D341Med (cell line): ENCODE measurements at regions not wholly inside any gene's neighbourhood (a gene's known extent, or its start where the extent isn't known, plus 50 kb on each side); places are given as distances from the start of the nearest gene placed in this dataset.

ENCODE experiments used
- DNase-seq: peaks from one replicate; pipeline ENCODE4 v3.0.0; 2012; ENCODE audit warnings: low spot score

DNA sequence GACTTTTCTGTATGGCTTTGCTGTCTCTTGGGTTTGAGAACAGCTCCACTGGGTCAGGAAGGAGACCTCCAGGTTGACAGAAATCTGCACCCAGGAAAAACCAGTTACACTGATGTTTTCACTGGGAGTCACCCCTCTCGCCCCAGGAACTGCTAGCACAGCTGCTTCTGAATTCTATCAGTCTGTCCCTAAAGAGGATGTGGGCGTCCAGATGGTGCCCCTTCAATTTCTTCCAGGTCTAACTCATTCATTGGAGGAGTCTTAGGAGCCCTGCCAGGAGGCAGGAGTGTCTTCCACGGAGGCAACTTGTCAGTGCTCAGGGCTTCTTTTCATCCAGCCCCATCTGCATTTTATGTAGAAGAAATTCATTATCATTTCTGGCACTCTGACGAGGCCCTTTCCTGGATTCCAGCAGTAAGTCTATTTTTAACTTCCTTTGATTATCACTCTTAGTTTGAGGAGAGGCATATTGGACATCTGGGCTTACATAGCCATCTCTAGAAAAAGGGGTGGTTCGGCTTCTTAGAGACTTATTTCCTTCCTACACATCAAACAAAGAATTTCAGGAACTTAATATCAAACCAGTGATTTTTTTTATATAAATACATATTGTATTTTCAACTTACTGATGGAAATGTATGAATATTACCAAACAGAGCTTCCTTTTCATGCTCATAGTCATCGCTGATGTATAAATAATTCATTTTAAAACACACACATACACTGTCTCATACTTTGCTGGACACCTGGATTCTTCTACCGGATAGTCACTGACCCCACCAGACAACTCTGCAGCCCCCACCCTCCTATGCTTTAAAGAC, 148.8 kb downstream of the IRX2 start:
- no peak for DNase-seq

DNA sequence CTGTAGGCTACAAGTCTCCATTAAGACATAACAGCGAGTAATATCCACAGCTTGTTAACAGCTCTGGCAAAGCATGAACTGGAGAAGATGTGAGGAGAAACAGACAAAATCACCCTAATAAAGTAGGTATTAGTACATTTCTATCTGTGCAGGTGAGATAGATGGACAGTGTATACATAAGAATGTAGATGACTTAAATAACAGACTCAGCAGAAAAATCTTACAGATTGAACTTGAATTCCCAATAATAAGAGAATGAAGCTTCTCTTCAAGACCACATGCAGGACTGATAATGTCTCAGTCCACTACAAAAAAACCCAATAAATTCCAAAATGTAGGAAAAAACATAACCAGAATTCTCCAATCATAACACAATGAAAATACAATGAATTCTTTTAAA, 153.0 kb downstream of the IRX2 start:
- no peak for DNase-seq

DNA sequence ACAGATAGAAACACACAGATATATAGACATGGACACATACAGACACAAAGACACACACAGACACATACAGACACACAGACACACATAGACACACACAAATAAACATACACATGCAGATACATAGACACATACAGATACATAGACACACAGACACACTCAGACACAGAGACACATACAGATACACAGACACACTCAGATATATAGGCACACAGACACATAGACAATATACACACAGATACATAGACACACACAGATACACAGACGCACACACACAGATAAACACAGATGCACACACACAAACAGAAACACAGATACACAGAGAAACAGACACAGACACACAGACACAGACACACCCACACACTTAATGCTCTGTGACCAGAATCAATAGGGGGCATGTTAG, 156.8 kb downstream of the IRX2 start:
- DNase-seq, result no peak

DNA sequence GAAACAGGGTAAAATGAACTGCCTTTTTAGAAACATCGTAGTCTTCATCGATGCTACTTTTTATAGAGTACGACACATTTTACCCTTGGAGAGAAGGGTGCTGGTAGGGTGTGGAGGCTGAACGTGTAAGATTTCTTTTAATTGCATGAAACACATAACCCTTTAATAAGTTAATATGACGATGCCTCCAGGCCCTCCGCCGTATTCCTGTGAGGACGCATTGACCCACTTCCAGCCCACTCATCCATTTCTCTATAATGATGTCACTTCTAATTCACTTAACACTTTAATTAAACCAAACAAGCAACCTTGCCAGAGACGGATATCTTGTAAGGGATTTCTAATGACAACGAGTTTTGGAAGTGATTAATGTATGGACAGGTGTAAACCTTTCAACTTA, 158.7 kb downstream of the IRX2 start:
- no peak for DNase-seq

DNA sequence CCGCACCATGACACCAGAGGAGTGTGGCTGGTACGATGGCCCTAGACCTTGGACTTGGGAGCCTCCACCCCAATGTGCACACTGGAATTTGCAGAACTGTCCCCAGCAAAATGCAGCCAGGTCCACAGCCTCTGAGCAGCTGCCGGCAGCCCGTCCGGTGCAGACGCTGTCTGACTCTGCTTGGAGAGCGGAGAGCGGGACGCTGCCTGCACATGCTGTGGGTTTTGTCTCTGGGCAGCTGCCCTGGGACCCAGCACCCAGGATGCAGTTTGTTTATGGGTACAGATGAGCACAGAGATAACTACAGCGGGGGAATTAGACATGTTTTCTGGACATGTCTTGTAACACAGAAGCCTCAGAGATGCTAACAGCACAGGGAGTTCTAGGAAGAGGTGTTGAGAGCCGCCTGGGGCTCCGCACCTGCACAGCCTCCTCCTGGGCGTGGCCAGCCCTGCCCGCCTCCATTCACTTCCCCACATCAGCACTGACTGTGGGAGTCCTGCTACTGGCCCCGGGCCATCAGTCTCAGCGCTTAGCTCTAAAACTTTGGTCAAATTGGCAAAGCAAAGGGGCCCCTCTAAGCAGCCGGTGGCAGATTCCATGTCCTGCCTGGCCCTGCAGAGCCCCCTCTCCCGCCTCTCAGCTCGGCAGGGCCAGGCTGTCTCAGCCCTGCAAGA, 159.6 kb downstream of the IRX2 start:
- DNase-seq, result no peak

DNA sequence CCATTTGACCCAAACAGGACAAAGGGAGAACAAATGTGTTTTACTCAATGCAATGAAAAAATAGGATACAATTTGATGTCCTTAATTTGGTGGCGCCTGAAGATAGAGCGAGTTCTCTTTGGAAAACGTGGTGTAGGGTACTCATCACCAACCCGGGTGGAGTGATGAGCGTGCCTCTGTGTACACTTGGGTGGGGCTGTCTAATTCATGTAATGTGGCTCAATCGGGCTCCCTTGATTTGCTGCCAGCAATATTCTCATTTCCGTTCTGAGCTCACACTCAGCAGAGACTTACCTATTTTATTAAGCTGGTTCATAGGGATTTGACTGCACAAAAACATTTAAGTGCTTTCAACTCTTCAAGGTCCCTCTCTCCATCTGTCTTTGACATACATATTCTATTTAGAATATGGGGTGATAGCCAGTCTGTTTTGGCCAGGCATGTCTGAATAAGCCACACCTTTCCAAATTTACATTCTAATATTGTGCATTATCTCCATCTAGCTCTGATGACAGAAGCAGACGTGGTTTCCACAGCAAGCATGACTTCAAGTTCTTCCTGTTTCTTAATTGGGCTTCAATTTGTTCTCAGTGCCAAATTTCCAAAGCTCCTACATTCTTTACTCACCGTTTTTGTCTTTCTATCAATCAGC, 162.5 kb downstream of the IRX2 start:
- no peak for DNase-seq

DNA sequence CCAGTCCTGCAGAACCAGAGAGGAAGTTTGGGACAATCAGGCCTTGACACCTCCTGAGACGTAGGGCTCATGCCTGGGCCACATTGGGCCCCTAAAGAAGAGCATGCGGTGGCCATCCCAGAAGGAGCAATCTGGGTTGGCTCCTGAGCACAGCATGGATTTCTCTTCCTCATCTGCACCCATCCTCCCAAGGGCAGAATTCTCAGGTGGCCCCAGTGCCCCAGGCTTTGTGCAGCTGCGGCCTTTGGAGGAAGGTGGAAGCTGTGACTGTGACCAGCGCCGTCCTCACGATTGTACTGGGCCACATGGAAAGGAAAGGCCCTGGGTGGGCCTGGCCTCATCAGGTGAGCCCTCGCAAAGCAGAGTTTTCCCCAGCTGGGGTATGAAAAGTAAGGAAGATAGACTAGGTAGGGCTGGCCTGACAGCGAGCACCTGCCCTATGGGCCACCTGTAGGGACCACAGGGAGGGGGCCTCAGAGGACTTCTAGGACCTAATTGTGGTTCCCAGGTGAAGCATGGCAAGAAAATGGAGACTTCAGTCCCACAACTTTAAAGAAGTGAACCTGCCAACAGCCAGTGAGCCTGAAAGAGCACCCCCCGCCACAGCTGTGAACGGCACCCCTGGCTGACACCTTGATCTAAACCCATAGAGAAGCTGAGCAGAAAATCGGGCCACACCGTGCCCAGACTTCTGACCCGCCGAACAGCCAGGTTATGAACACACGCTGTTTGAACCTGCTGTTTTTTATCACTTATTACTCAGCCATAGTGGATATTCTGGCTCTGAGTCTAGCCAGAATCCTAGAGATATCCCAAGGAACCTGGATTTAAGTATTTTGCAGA, 164.1 kb downstream of the IRX2 start:
- no peak for DNase-seq

DNA sequence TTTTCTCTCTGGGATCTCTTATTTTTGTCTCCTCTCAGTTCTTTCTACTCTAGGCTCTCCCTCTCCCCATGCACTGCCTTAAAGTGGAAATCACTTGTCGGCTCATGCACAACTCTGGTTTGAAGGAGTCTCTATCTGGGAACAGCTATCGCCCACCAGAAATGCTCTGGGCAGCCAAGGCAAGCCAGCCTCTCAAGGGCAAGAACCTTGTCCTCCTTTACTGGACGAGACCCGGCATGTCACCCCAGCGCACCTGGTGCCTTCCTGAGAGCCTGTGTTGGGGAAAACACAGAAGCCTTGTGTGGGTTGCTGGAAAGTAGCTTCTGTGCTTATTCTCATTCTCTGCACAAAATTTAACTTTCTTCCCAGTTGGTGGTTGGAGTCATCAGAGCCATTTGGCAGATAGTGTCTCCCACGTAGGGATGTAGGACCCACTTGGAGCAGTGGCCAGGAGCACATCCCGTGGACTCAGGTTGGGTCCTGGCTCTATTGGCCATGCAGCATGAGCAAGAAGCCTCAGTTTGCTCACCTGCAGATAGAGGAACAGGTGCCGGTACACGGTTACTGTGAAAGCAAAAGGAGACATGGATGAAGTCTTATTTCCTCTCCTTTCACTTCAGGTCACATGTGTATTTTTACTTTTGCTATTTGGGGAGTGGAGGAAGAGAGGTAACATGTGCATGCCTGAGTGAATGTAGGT, 165.3 kb downstream of the IRX2 start:
- DNase-seq, result no peak

DNA sequence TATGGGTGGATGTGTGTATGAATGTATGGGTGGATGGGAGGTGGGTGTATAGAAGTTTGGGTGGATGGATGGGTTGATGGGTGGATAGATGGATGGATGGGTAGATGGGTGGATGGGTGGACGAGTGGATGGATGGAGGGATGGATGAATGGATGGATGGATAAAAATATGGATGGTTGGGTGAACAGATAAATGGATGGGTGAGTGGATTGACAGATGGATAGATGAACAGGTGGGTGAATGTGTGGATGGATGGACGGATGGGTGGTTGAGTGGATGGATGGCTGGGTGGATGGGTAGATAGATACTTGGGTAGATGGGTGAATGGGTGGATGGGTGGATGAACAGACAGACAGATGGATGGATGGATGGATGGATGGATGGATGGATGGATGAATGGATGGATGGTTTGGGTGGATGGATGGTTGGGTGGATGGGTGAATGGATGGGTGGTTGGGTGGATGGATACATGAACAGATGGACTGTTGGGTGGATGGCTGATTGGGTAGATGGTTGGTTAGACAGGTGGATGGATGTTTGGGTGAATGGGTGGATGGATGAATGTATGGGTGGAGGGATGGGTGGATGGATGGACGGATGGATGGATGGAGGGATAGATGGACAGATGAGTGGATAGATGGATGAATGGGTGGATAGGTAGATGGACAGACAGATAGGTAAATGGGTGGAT, 166.8 kb downstream of the IRX2 start:
- DNase-seq, result no peak

DNA sequence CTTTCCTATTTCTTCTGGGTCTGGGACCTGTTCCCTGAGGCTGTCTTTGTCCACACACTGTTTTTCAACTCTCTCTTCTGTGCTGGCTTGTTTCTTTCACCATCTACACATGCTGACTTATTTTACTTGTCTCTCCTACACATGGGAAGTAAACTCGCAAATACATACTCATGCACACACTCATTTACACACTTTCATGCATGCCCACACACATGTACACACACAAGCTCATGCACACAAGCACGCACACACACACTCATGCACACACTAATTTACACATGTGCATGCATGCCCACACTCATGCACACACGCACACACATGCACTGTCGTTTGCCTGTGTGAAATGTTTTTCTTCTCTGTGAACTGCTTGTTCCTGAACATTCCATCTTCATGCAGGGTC, 169.0 kb downstream of the IRX2 start:
- DNase-seq, result no peak

DNA sequence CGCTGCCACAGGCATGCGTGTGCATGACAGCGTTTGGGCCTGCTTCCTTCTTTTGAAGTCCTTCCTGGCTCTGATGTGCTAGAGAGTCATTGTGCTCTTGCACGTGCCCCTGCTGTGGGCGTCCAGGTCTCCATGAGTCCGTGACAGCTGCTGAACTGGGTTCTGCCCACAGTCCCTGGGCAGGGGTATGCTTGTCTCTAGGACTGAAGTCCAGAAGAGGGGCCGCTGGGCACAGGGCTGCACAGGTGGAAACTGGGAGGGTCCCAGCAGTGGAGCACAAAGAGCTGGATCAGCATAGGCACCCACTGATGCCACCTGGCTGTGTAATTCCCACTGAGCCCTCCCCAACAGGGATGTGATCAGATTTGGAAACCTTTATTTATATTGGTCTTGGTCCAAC, 169.4 kb downstream of the IRX2 start:
- no peak for DNase-seq

DNA sequence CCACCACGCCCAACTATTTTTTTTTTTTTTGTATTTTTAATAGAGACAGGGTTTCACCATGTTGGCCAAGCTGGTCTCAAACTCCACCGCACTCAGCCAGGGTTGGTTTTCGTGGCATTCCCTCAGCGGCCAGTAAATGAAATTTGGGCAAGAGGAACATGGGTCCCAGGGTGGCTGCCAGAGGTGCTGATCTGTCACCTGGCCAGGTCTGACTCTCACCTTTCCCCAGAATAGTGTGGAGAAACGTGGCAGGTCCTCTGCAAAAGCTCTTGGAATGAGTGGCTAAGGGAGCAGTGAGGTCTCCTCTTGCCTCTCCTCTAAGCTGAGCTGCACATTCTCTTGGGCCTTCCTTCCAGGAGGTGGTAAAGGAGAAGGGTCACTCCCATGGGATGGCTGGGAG, 170.1 kb downstream of the IRX2 start:
- no peak for DNase-seq

DNA sequence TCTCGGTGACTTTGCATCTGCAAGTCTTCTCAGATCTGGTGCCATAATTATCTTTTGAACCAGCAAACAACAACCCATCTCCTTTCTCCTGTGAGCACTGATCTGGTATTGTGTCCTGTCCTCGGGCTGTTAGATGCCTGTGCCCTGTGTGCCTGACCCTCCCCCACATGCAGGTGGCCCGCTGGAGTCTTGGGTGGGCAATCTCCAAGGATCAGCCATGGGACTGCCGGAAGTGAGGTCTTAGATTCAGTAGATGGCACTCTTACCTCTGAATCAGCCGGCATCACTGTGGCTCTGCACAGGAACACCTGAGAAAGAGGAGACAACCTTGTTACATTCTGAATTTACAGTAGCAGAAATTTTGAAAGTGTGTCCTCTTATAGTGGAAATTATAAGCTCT, 172.4 kb downstream of the IRX2 start:
- DNase-seq, result no peak

DNA sequence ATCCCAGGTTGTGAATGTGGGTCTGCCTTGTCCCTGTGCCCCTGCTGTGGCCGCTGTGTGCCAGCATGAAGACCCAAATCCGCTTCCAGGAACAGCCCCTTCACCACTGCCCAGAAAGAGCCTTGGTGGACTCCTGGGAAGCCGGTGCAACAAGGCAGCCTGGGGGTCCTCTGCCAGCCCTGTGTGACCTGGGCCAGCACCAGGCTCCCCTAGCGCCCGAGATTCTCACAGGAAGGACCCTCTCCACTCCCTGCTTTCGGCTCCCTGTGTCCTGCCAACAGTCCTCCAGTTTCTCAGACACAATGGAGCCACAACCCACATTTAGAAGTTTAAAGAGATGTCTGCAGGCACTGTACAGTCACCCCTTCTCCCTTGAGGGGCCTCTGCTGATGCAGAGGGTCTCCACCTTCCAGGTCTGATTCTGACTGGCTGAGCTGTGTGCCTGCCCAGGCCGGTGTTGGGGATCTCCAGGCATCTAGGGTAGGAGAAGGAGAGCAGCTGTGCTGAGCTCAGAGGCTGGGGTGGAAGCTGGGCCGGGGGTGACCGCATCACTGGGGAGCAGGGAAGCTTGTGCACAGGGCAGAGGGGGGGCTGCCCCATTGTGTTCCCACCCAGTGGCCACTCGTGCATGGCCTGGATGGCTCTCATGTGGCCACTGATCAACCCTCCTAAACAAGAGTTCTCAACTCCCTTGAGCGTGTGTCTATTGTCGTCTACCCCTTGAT, 174.0 kb downstream of the IRX2 start:
- DNase-seq, result no peak

DNA sequence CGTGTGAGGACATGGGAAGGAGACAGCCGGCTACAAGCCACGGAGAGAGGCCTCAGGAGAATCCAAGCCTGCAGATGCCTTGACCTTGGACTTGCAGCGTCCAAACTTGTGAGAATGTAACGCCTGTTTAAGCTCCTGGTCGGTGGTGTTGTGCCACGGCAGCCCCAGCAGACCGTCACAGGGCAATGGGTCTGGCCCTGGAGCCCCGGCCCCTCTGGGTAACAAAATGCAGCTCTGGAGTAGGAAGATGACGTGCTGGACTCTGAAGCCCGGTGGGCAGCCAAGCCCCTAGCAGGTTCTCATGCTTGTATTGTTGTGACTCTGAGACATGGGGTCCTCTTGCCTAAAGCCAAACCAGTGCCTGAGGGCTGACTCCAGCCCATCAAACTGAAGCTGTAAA, 174.7 kb downstream of the IRX2 start:
- no peak for DNase-seq

DNA sequence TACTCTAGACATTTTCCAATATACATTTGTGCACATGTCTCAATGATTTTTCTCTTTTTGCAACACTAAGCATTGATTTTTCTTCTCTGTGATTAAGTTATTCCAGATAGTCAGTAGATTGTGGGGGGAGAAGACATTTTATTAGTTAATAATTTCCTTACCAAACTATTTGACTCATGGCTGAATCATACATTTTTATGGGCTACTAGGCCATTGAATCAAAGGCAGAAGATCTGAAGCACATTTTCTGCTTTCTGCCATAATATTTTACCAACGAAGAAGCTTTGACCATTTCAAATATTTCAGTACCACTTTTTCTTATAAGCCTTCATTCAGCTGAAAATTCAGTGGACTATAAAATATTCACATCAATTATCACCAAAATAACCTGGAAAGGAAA, 175.6 kb downstream of the IRX2 start:
- DNase-seq, result no peak

DNA sequence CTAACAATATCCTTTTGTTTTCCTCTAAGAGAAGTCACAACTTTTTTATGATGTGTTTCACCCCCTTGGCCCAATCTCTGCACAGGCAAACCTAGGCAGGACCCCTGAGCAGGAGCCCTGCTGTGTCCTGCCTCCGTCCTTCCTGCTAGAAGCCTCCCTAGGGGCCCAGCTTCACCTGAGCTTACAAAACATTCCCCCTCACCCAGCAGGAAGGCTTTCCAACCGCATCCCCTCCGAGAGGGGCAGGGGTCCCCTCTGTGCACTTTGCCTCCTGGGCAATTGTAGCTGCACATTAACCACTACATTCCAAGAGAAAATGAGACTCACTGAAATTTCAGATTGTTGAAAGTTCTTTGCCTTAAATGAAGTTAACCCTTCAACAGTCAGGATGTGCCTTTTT, 176.2 kb downstream of the IRX2 start:
- no peak for DNase-seq

DNA sequence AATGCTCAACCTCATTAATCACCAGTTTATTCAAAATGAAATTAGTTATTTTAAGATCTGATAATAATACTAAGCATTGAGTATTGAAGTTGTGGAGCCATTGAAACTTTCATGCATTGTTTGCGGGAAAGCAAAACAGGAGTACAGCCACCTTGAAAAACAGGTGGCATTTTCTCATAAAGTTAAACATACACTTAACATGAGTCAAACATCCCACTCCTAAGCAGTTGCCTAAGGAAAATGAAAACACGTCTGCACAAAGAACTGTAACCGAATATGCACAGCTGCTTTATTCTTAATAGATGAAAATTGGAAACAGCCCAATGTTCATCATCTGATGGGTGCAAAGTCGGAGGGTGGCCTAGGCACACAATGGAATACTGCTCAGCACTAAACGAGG, 177.3 kb downstream of the IRX2 start:
- no peak for DNase-seq

DNA sequence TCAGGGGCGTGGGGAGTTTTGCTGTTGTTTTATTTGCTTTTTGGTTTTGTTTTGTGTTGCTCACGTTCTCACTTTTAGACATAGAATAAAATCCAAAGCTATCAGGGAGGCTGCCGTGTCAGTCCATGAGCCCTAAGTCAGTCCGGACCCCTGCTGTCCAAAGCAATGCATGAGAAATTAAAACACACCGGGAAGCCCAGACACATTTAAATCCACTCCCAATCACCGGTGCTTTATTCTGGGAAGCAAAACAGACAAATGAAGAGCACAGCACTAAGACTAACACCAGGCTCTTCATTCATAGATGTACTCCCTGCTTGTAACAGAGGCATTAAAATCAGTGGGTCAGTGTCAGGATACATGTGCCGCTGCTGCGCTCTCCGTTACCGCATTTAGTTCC, 180.9 kb downstream of the IRX2 start:
- DNase-seq, result no peak

DNA sequence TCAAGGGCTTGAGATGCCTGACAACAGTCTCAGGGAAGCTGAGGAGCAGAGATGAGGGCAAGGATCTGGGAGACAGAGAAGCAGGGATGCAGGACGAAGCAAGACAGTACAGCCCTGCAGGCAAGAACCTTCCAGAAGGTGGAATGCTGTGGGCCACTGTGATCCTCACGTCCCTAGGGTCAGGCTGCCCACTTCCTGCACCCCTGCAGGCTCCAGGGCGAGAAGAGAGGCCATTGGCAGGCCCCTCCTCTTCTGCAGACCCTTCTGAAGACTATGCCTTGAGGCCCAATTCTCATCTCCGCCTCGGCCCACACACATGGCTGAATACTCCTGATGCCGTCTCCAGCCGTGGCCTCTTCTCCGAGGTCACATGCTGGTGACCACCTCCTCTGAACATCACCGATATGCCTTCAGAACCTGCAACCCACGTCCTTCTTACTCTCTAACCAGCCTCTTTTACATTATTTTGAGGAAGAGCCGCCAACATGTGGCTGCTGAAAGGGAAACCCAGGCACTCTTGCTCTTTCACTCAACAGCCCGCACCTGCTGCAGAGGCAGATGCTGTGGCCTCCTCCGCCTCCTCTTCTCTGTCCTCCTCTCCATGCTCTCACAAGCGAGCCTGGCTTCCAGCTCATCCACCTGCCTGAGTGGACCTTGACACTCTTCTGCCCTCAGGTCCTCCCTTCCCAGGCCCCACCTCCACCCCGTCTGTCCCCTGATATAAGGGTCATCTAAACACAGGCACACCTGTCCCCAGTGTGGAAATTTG, 181.5 kb downstream of the IRX2 start:
- DNase-seq, result no peak
